ENCODE measurements at regions not wholly inside any gene's neighbourhood (a gene's known extent, or its start where the extent isn't known, plus 50 kb on each side); places are given as distances from the start of the nearest gene placed in this dataset.

DNA sequence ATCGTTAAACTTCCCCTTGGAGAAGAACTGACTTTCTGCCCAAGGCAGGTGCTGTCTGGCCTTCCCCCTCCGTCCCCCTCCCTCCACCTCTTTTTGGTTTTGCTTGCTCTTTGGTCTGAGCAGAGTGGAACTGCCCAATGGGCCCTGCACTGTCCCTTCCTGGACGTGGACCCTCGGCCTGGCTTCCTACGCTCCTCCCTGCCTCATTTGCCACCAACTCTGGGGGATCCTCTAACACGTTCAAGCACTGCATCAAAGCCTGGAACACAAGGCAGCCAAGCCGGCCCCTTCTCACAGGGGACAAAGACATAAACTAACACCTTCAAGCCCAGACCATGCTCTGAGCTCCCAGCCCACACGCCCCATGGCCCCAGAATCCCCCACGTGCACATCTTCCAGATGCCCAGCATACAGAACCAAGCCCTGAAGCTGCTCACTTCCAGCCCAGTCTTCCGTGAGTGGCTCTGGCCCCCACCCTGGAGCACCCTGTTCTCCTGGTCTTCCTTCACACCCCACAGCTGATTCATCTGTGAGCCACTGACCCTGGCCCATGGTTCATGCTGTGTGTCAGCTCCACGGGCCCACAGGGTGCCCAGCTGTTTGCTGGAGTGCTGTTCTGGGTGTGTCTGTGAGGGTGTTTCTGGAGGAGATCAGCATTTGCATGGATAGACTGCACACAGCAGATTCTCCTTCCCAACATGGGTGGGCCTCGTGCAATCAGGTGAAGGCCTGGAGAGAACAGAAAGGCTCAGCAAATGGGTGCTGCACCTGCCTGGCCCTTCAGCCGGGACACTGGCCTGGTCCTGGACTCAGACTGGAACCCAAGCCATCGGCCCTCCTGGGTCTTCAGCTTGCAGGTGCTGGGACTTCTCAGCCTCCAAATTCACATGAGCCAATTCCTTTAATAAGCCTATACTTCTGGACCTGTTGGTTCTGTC lies 247.1 kb upstream of the SALL3 start:
- no peak overlapping the region for H3K9ac ChIP-seq (ENCODE audit: insufficient read depth, low read depth, low read length)
- H3K27ac ChIP-seq (ENCODE audit: extremely low read length, insufficient read depth, low read length) = no peak overlapping the region
- no TSS peak for BruUV-seq (replicated peaks)
- 8% methylated on average over 8 of the region's 14 CpGs for WGBS (ENCODE audit: low lambda C conversion rate)
- intact Hi-C loops (cut with micrococcal nuclease; ENCODE audit: unreplicated experiment) (no loop called here), in situ Hi-C loops (cut with HindIII; ENCODE audit: extremely low pct_ligation_motif_present, low pct_unique_long_range_greater_than_20kb) (no loop called here)
- no peak overlapping the region for H2AFZ ChIP-seq (ENCODE audit: low read length)
- H3K4me3 ChIP-seq (replicated peaks in 1 of 3; ENCODE audit: insufficient read depth in 1 of 3, low read depth in 2 of 3, low read length in 3 of 3) = no peak overlapping the region
- FAIRE-seq = no peak
- CTCF ChIA-PET (ENCODE audit: low intra/inter-chr PET ratio, low total read pairs) = no interaction called here
- ATAC-seq = no peak
- DNase-seq (ENCODE audit: low spot score) = no peak
- no peaks in the 10 kb centered on the region for H3K9me3 ChIP-seq (ENCODE audit: low read length)
- H3K79me2 ChIP-seq (ENCODE audit: insufficient read depth, low read length) = no peaks in the 10 kb centered on the region
- POLR2A ChIA-PET = no interaction called here
- H3K36me3 ChIP-seq (replicated peaks in 1 of 2; ENCODE audit: control insufficient read depth in 1 of 2, insufficient read depth in 2 of 2, low read length in 2 of 2) = no peaks in the 10 kb centered on the region
- peaks cover 2% of the 10 kb centered on the region; the same call in 1 of the 2 replicates for H4K20me1 ChIP-seq (ENCODE audit: insufficient read depth, low read length)
- H3K4me1 ChIP-seq (ENCODE audit: insufficient read depth, low read length) = no peaks in the 10 kb centered on the region
- peaks cover 3 to 61% of the 10 kb centered on the region in 2 experiments; a peak in 4 of 5 replicates for H3K27me3 ChIP-seq (ENCODE audit: control insufficient read depth in 1 of 2, insufficient read depth in 2 of 2, low read length in 2 of 2)
- no peak overlapping the region for H3K4me2 ChIP-seq (ENCODE audit: low read depth, low read length)
- TF ChIP-seq NR2F1 (CRISPR knock-in tag; IDR thresholded peaks at IDR 0.05) (no peak), HOXA3 (CRISPR knock-in tag; IDR thresholded peaks at IDR 0.05) (no peak), ZNF776 (CRISPR knock-in tag; IDR thresholded peaks at IDR 0.05) (no peak), ZNF678 (CRISPR knock-in tag; IDR thresholded peaks at IDR 0.05) (no peak), MIXL1 (CRISPR knock-in tag; IDR thresholded peaks at IDR 0.05) (no peak), BCL6 (CRISPR knock-in tag; IDR thresholded peaks at IDR 0.05) (no peak), ZNF274 (CRISPR knock-in tag; IDR thresholded peaks at IDR 0.05) (no peak), EED (CRISPR knock-in tag; IDR thresholded peaks at IDR 0.05) (no peak)
- TF ChIP-seq, protein P1, sequence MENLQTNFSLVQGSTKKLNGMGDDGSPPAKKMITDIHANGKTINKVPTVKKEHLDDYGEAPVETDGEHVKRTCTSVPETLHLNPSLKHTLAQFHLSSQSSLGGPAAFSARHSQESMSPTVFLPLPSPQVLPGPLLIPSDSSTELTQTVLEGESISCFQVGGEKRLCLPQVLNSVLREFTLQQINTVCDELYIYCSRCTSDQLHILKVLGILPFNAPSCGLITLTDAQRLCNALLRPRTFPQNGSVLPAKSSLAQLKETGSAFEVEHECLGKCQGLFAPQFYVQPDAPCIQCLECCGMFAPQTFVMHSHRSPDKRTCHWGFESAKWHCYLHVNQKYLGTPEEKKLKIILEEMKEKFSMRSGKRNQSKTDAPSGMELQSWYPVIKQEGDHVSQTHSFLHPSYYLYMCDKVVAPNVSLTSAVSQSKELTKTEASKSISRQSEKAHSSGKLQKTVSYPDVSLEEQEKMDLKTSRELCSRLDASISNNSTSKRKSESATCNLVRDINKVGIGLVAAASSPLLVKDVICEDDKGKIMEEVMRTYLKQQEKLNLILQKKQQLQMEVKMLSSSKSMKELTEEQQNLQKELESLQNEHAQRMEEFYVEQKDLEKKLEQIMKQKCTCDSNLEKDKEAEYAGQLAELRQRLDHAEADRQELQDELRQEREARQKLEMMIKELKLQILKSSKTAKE (CRISPR knock-in tag; IDR thresholded peaks at IDR 0.05; ENCODE audit: borderline replicate concordance) = no peak
- TF ChIP-seq, protein P2, sequence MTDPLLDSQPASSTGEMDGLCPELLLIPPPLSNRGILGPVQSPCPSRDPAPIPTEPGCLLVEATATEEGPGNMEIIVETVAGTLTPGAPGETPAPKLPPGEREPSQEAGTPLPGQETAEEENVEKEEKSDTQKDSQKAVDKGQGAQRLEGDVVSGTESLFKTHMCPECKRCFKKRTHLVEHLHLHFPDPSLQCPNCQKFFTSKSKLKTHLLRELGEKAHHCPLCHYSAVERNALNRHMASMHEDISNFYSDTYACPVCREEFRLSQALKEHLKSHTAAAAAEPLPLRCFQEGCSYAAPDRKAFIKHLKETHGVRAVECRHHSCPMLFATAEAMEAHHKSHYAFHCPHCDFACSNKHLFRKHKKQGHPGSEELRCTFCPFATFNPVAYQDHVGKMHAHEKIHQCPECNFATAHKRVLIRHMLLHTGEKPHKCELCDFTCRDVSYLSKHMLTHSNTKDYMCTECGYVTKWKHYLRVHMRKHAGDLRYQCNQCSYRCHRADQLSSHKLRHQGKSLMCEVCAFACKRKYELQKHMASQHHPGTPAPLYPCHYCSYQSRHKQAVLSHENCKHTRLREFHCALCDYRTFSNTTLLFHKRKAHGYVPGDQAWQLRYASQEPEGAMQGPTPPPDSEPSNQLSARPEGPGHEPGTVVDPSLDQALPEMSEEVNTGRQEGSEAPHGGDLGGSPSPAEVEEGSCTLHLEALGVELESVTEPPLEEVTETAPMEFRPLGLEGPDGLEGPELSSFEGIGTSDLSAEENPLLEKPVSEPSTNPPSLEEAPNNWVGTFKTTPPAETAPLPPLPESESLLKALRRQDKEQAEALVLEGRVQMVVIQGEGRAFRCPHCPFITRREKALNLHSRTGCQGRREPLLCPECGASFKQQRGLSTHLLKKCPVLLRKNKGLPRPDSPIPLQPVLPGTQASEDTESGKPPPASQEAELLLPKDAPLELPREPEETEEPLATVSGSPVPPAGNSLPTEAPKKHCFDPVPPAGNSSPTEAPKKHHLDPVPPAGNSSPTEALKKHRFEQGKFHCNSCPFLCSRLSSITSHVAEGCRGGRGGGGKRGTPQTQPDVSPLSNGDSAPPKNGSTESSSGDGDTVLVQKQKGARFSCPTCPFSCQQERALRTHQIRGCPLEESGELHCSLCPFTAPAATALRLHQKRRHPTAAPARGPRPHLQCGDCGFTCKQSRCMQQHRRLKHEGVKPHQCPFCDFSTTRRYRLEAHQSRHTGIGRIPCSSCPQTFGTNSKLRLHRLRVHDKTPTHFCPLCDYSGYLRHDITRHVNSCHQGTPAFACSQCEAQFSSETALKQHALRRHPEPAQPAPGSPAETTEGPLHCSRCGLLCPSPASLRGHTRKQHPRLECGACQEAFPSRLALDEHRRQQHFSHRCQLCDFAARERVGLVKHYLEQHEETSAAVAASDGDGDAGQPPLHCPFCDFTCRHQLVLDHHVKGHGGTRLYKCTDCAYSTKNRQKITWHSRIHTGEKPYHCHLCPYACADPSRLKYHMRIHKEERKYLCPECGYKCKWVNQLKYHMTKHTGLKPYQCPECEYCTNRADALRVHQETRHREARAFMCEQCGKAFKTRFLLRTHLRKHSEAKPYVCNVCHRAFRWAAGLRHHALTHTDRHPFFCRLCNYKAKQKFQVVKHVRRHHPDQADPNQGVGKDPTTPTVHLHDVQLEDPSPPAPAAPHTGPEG (CRISPR knock-in tag; IDR thresholded peaks at IDR 0.05) = no peak
- TF ChIP-seq, protein P3, sequence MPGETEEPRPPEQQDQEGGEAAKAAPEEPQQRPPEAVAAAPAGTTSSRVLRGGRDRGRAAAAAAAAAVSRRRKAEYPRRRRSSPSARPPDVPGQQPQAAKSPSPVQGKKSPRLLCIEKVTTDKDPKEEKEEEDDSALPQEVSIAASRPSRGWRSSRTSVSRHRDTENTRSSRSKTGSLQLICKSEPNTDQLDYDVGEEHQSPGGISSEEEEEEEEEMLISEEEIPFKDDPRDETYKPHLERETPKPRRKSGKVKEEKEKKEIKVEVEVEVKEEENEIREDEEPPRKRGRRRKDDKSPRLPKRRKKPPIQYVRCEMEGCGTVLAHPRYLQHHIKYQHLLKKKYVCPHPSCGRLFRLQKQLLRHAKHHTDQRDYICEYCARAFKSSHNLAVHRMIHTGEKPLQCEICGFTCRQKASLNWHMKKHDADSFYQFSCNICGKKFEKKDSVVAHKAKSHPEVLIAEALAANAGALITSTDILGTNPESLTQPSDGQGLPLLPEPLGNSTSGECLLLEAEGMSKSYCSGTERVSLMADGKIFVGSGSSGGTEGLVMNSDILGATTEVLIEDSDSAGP (CRISPR knock-in tag; IDR thresholded peaks at IDR 0.05; ENCODE audit: borderline replicate concordance) = no peak

All from HepG2 (cell line).